ENCODE measurements at regions not wholly inside any gene's neighbourhood (a gene's known extent, or its start where the extent isn't known, plus 50 kb on each side); places are given as distances from the start of the nearest gene placed in this dataset.

DNA sequence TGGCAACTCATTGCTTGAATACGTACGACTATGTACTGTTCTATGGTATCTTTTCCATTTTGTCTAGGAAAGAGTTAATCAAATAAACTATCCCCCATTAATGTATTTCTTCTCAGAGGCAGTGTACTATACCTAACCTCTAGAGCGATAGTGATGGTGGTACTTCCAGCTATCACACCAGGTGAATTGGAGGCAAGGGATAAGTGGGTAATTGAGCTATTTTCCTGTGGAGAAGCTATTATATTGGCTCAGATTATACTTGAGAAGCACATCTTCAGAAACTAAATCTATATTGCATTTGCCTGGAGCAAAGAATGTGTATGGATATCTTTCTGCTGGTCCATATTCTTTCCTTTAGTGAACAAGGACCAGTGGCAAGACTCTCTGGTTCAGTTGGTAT, 430.7 kb upstream of the KHDRBS2 start:
- H3K27ac Mint-ChIP-seq (ENCODE audit: unreplicated experiment), result no peak overlapping the region
- H3K27me3 Mint-ChIP-seq (ENCODE audit: unreplicated experiment), result peaks cover 1% of the 10 kb centered on the region
- no peak for DNase-seq (ENCODE audit: low spot score)
- no peak for TF ChIP-seq CTCF (IDR thresholded peaks at IDR 0.05; ENCODE audit: unreplicated experiment)
- no peaks in the 10 kb centered on the region for H3K36me3 Mint-ChIP-seq (ENCODE audit: low read depth, unreplicated experiment)
- peaks cover 5% of the 10 kb centered on the region for H3K9me3 Mint-ChIP-seq (ENCODE audit: unreplicated experiment)
- no peaks in the 10 kb centered on the region for H3K4me1 Mint-ChIP-seq (ENCODE audit: unreplicated experiment)
- H3K4me3 Mint-ChIP-seq (ENCODE audit: unreplicated experiment), result no peak overlapping the region

DNA sequence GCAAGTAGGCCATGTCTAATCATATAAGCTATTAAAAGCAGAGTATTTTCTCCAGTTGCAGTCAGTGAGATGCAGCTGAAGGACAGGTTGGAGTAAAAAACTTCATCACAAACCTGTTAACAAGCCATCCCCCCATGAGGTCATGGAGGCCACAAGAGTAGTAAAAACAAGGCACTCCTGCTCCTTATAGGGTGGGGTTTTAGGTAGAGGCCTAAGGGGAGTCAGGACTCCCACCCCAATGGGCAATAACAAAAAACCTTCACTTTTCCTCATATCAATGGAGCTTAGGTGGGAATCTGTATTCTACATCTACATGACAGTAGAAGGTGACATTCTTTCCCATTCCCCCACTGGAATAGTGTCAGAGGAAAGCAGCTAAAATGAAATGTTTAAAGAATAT, 428.1 kb upstream of the KHDRBS2 start:
- H3K27me3 Mint-ChIP-seq (ENCODE audit: unreplicated experiment), result peaks cover 2% of the 10 kb centered on the region
- no peaks in the 10 kb centered on the region for H3K36me3 Mint-ChIP-seq (ENCODE audit: low read depth, unreplicated experiment)
- H3K9me3 Mint-ChIP-seq (ENCODE audit: unreplicated experiment), result peaks cover 5% of the 10 kb centered on the region
- no peak overlapping the region for H3K4me3 Mint-ChIP-seq (ENCODE audit: unreplicated experiment)
- no peak for DNase-seq (ENCODE audit: low spot score)
- no peak for TF ChIP-seq CTCF (IDR thresholded peaks at IDR 0.05; ENCODE audit: unreplicated experiment)
- H3K4me1 Mint-ChIP-seq (ENCODE audit: unreplicated experiment), result no peaks in the 10 kb centered on the region
- no peak overlapping the region for H3K27ac Mint-ChIP-seq (ENCODE audit: unreplicated experiment)

DNA sequence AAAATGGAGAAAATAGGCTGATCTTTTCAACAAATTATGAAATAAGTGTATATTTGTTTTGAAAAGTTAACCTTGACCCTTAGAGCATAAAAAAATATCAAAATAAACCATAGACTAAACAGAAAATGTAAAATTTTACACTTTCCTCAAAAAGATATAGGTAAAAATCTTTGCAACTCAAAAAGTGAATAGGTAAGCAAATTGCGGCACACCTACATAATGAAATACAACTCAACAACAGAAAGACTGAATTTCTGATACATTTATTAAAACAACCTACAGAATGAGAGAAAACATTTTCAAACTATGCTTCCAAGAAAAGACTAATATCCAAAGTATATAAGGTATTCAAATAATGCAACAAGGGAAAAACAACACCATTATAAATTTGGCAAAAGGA, 425.7 kb upstream of the KHDRBS2 start:
- Mint-ChIP-seq H3K27ac (ENCODE audit: unreplicated experiment) (no peak overlapping the region), H3K36me3 (ENCODE audit: low read depth, unreplicated experiment) (no peaks in the 10 kb centered on the region), H3K4me3 (ENCODE audit: unreplicated experiment) (no peak overlapping the region), H3K4me1 (ENCODE audit: unreplicated experiment) (no peaks in the 10 kb centered on the region), H3K9me3 (ENCODE audit: unreplicated experiment) (peaks cover 11% of the 10 kb centered on the region), H3K27me3 (ENCODE audit: unreplicated experiment) (peaks cover 7% of the 10 kb centered on the region)
- TF ChIP-seq CTCF (IDR thresholded peaks at IDR 0.05; ENCODE audit: unreplicated experiment), result no peak
- DNase-seq (ENCODE audit: low spot score), result no peak

DNA sequence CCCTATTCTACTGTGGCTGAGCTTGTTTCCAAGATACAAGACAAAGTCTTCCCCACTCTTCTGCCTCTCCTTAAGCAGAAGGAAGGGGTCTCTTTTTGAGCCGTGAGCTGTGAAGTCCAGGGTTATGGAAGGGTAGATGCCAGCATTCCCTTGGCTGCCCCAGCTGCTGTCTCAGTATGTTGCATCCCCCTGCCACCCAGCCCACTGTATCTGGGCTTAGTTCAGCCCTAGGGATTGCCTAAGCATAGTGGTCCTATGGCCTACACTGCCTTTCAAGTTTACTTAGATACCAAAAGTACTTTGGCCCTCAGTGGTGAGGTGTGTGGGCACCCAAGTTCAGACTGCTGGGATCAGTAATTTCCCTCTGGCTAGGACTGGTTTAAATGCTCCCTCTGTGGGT, 421.9 kb upstream of the KHDRBS2 start:
- Mint-ChIP-seq H3K4me3 (ENCODE audit: unreplicated experiment) (no peak overlapping the region), H3K4me1 (ENCODE audit: unreplicated experiment) (no peaks in the 10 kb centered on the region), H3K27me3 (ENCODE audit: unreplicated experiment) (peaks cover 7% of the 10 kb centered on the region), H3K36me3 (ENCODE audit: low read depth, unreplicated experiment) (no peaks in the 10 kb centered on the region), H3K9me3 (ENCODE audit: unreplicated experiment) (peaks cover 6% of the 10 kb centered on the region), H3K27ac (ENCODE audit: unreplicated experiment) (no peak overlapping the region)
- TF ChIP-seq CTCF (IDR thresholded peaks at IDR 0.05; ENCODE audit: unreplicated experiment), result no peak
- DNase-seq (ENCODE audit: low spot score), result no peak

GRCh38 chr6:62707156-62707555, 421.1 kb upstream of the KHDRBS2 start:
- DNase-seq (ENCODE audit: low spot score), result no peak
- Mint-ChIP-seq H3K27me3 (ENCODE audit: unreplicated experiment) (peaks cover 7% of the 10 kb centered on the region), H3K36me3 (ENCODE audit: low read depth, unreplicated experiment) (no peaks in the 10 kb centered on the region), H3K9me3 (ENCODE audit: unreplicated experiment) (peaks cover 6% of the 10 kb centered on the region), H3K4me1 (ENCODE audit: unreplicated experiment) (no peaks in the 10 kb centered on the region), H3K27ac (ENCODE audit: unreplicated experiment) (no peak overlapping the region), H3K4me3 (ENCODE audit: unreplicated experiment) (no peak overlapping the region)
- no peak for TF ChIP-seq CTCF (IDR thresholded peaks at IDR 0.05; ENCODE audit: unreplicated experiment)

Data from endothelial cell (in vitro differentiated cells).